Smooth muscle cell (in vitro differentiated cells): ENCODE measurements at regions not wholly inside any gene's neighbourhood (a gene's known extent, or its start where the extent isn't known, plus 50 kb on each side); places are given as distances from the start of the nearest gene placed in this dataset.
A peak's percentile ranks its signal among the peaks of the same experiment; 100 is the strongest.

Source experiments
- DNase-seq: peaks from one replicate; lab custom pipeline; 2025; ENCODE audit not compliant: unreplicated experiment; lab: John Stamatoyannopoulos, UW
- H2AFZ ChIP-seq: fragments of 200-600 bp; sonication (generic); 2 replicates; pipeline ENCODE4 v1.6.0; 2016; ENCODE audit warnings: antibody characterized with exemption, low read depth, mild to moderate bottlenecking
- H3F3A ChIP-seq: fragments of 200-600 bp; sonication (generic); 2 replicates; pipeline ENCODE4 v1.6.0; 2017; ENCODE audit warnings: antibody characterized with exemption, low read depth
- H3K27ac ChIP-seq: fragments of 200-600 bp; sonication (generic); 2 replicates; pipeline ENCODE4 v1.5.1; 2016; ENCODE audit warnings: low read depth, mild to moderate bottlenecking
- H3K27me3 ChIP-seq: fragments of 200-600 bp; sonication (generic); 2 replicates; pipeline ENCODE4 v1.6.1; 2016; ENCODE audit warnings: low read depth, mild to moderate bottlenecking
- H3K36me3 ChIP-seq: fragments of 200-600 bp; sonication (generic); 2 replicates; pipeline ENCODE4 v1.5.1; 2016; ENCODE audit warnings: low read depth
- H3K4me1 ChIP-seq: fragments of 200-600 bp; sonication (generic); 2 replicates; pipeline ENCODE4 v1.5.1; 2016; ENCODE audit warnings: low read depth
- H3K4me2 ChIP-seq: fragments of 200-600 bp; sonication (generic); 2 replicates; pipeline ENCODE4 v1.6.0; 2016; ENCODE audit warnings: mild to moderate bottlenecking
- H3K4me3 ChIP-seq: fragments of 200-600 bp; sonication (generic); 2 replicates; pipeline ENCODE4 v1.5.1; 2016; ENCODE audit warnings: mild to moderate bottlenecking
- H3K79me2 ChIP-seq: fragments of 200-600 bp; sonication (generic); 2 replicates; pipeline ENCODE4 v1.6.0; 2016; ENCODE audit warnings: low read depth, mild to moderate bottlenecking
- H3K9ac ChIP-seq: fragments of 200-600 bp; sonication (generic); 2 replicates; pipeline ENCODE4 v1.6.0; 2016; ENCODE audit warnings: low read depth
- H3K9me3 ChIP-seq: fragments of 200-600 bp; sonication (generic); replicated peaks from 2 replicates; pipeline ENCODE4 v1.5.1; 2016; ENCODE audit warnings: low read depth
- H4K20me1 ChIP-seq: fragments of 200-600 bp; sonication (generic); 2 replicates; pipeline ENCODE4 v1.6.0; 2016; ENCODE audit warnings: low read depth
- CTCF ChIP-seq: fragments of 200-600 bp; sonication (generic); IDR thresholded peaks from 2 replicates; pipeline ENCODE4 v1.5.1; 2017; ENCODE audit warnings: borderline replicate concordance, mild to moderate bottlenecking, antibody characterized with exemption; ENCODE audit not compliant: insufficient read depth, poor library complexity, severe bottlenecking
- WGBS: methylation state at CpG from one replicate; pipeline ENCODE4 v1.1.7; 2016; ENCODE audit warnings: low lambda C conversion rate; 5-methylcytosine and 5-hydroxymethylcytosine counted together

DNA sequence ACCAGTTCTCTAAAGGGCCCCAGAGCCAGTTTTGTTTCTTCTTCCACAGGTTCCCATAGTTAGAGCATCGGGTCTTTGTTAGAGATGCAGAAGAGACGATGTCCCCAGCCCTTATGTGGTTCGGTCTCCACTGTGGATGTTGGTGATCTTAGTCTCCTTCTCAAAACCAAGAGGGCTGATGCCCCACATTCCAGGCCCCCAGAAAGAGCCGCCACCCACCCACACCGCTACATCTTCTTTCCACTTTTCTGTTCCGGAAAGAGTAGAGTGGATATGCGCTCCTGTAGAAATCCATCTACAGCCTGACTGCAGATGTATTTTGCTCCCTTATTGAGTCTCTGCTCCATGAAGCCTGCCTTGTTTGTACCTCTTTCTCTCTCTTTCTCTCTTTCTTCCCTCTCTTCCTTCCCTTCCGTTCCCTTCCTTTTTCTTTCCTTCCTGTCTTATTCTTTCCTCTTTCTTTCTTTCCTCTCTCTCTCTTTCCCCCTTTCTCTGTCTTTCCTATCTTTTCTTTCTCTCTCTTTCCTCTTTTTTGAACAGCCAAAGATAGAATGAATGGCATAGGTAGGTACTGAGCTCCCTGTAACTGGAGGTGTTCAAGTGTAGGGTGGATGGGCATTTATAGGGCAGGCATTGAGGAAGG, 224.3 kb downstream of the SEC14L1 start:
- Histone ChIP-seq H4K20me1 (peaks cover 19% of the 10 kb centered on the region), H3F3A (peaks cover 28% of the 10 kb centered on the region), H3K4me3 (no peak overlapping the region), H2AFZ (no peak overlapping the region), H3K4me1 (peaks cover 22% of the 10 kb centered on the region), H3K9me3 (no peaks in the 10 kb centered on the region), H3K4me2 (peak overlapping the region; percentile 74), H3K27me3 (no peaks in the 10 kb centered on the region), H3K27ac (peak overlapping the region; percentile 98), H3K36me3 (no peaks in the 10 kb centered on the region), H3K79me2 (peaks cover 61% of the 10 kb centered on the region), H3K9ac (peak overlapping the region; percentile 94)
- no peak for TF ChIP-seq CTCF
- 77% methylated on average over 8 of the region's 8 CpGs for WGBS
- no peak for DNase-seq

- 35% methylated on average over 11 of the region's 11 CpGs for WGBS
- no peaks in the 10 kb centered on the region for H3K9me3 ChIP-seq
- H3K27me3 ChIP-seq = no peaks in the 10 kb centered on the region
- no peaks in the 10 kb centered on the region for H3K36me3 ChIP-seq
- no peak overlapping the region for H3K4me3 ChIP-seq
- no peak for TF ChIP-seq CTCF
- peaks cover 22% of the 10 kb centered on the region for H4K20me1 ChIP-seq
- peaks cover 61% of the 10 kb centered on the region for H3K79me2 ChIP-seq
- H3K9ac ChIP-seq = peak overlapping the region; percentile 94
- no peak overlapping the region for H2AFZ ChIP-seq
- H3F3A ChIP-seq = peaks cover 28% of the 10 kb centered on the region
- H3K4me2 ChIP-seq = peak overlapping the region; percentile 74
- peak; percentile 38 for DNase-seq
- peak overlapping the region; percentile 98 for H3K27ac ChIP-seq
- peaks cover 26% of the 10 kb centered on the region for H3K4me1 ChIP-seq
These were observed 224.9 kb downstream of the SEC14L1 start for GRCh38 chr17:77365584-77366186.

GRCh38 chr17:77366206-77366557, 225.4 kb downstream of the SEC14L1 start:
- peak overlapping the region; percentile 98 for H3K27ac ChIP-seq
- peaks cover 31% of the 10 kb centered on the region for H3K4me1 ChIP-seq
- H3K79me2 ChIP-seq = peaks cover 63% of the 10 kb centered on the region
- peak overlapping the region; percentile 74 for H3K4me2 ChIP-seq
- H3K9ac ChIP-seq = peak overlapping the region; percentile 94
- H3K9me3 ChIP-seq = no peaks in the 10 kb centered on the region
- H3K27me3 ChIP-seq = no peaks in the 10 kb centered on the region
- TF ChIP-seq CTCF = no peak
- peaks cover 28% of the 10 kb centered on the region for H3F3A ChIP-seq
- H3K4me3 ChIP-seq = no peak overlapping the region
- peaks cover 27% of the 10 kb centered on the region for H4K20me1 ChIP-seq
- 35% methylated on average over 5 of the region's 5 CpGs for WGBS
- no peaks in the 10 kb centered on the region for H3K36me3 ChIP-seq
- no peak overlapping the region for H2AFZ ChIP-seq
- no peak for DNase-seq
